ENCODE measurements at regions not wholly inside any gene's neighbourhood (a gene's known extent, or its start where the extent isn't known, plus 50 kb on each side); places are given as distances from the start of the nearest gene placed in this dataset.

DNA sequence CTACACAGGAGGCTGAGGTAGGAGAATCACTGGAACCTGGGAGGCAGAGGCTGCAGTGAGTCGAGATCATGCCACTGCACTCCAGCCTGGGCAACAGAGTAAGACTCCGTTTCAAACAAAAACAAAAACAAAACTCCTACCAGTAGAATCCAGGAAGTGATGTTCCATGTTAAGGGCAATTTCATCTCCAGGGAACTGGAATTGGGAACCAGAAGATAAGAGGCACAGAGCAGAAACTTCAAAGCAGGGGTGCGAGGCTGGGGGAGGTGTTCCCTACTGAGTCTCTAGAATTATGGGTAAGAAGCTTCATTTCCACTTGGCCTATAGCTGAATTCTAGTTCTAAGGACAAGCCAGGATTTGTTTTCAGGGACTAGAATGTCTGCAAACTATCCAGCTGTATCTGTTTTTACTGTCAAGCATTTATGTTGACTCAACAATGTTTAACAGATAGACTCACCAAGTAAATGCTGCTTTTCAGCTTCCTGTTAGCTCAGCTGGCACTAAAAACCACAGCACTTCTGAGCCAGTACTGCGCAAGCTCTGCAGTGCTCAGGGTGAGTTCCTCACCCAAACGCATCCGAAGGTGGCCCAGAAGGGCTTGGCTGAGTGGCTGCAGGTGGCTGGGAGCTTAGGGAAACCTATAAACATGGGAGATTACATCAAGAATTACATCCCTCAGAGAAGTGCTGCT lies 320.1 kb downstream of the MTRR start:
- H2AFZ ChIP-seq (ENCODE audit: low read length), result no peak overlapping the region
- no peaks in the 10 kb centered on the region for H3K4me1 ChIP-seq (ENCODE audit: control insufficient read depth, extremely low read depth, insufficient read depth, low read length)
- no peak overlapping the region for H3K4me2 ChIP-seq (ENCODE audit: extremely low read depth, insufficient read depth, low read length)
- H3K9ac ChIP-seq (ENCODE audit: insufficient read depth, low read length), result no peak overlapping the region
- no peaks in the 10 kb centered on the region for H3K9me3 ChIP-seq (ENCODE audit: control insufficient read depth, insufficient read depth, low read depth, low read length)
- DNase-seq (ENCODE audit: low read depth in 2 of 2), result no peak
- no peaks in the 10 kb centered on the region for H3K79me2 ChIP-seq (ENCODE audit: control insufficient read depth, insufficient read depth, low read length)
- no peak overlapping the region for H3K4me3 ChIP-seq (replicated peaks in 1 of 4; ENCODE audit: control extremely low read depth in 1 of 4, insufficient read depth in 1 of 4, low read depth in 3 of 4, low read length in 4 of 4)
- no peak for TF ChIP-seq EZH2 (IDR thresholded peaks at IDR 0.05; ENCODE audit: low read length, missing control alignments)
- TF ChIP-seq, protein P1, sequence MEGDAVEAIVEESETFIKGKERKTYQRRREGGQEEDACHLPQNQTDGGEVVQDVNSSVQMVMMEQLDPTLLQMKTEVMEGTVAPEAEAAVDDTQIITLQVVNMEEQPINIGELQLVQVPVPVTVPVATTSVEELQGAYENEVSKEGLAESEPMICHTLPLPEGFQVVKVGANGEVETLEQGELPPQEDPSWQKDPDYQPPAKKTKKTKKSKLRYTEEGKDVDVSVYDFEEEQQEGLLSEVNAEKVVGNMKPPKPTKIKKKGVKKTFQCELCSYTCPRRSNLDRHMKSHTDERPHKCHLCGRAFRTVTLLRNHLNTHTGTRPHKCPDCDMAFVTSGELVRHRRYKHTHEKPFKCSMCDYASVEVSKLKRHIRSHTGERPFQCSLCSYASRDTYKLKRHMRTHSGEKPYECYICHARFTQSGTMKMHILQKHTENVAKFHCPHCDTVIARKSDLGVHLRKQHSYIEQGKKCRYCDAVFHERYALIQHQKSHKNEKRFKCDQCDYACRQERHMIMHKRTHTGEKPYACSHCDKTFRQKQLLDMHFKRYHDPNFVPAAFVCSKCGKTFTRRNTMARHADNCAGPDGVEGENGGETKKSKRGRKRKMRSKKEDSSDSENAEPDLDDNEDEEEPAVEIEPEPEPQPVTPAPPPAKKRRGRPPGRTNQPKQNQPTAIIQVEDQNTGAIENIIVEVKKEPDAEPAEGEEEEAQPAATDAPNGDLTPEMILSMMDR (conservative IDR thresholded peaks at IDR 0.05 in 1 of 2, IDR thresholded peaks at IDR 0.05 in 1 of 2; ENCODE audit: low read depth in 1 of 2, low read length in 2 of 2), result no peak
- no peaks in the 10 kb centered on the region for H3K36me3 ChIP-seq (ENCODE audit: control insufficient read depth, insufficient read depth, low read length)
- no peaks in the 10 kb centered on the region for H3K27me3 ChIP-seq (ENCODE audit: control insufficient read depth, insufficient read depth, low read length)
- H3K27ac ChIP-seq (ENCODE audit: insufficient read depth, low read length), result no peak overlapping the region
- no peaks in the 10 kb centered on the region for H4K20me1 ChIP-seq (ENCODE audit: control insufficient read depth, extremely low read depth, insufficient read depth, low read length)

DNA sequence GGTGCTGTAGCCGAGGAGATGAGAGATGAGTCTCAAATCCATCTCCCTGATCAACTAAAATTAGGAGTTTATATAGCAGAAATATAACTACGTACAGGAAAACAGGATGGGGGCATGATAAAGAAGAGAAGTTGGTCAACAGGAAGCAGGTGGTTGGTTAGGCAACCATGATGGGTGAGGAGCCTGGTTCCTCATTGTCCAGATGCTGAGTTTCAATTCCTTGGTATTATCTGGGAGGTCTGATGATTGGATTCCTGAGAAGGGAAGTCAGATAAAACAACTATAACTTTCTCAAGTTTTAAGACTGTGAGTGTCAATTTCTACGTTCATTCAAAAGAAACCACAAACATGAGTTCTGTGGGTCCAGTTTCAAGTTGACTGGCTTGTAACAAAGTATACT lies 323.9 kb downstream of the MTRR start:
- Histone ChIP-seq H3K36me3 (ENCODE audit: control insufficient read depth, insufficient read depth, low read length) (no peaks in the 10 kb centered on the region), H3K4me1 (ENCODE audit: control insufficient read depth, extremely low read depth, insufficient read depth, low read length) (no peaks in the 10 kb centered on the region), H3K27ac (ENCODE audit: insufficient read depth, low read length) (no peak overlapping the region), H3K9me3 (ENCODE audit: control insufficient read depth, insufficient read depth, low read depth, low read length) (no peaks in the 10 kb centered on the region), H3K4me2 (ENCODE audit: extremely low read depth, insufficient read depth, low read length) (no peak overlapping the region), H2AFZ (ENCODE audit: low read length) (no peak overlapping the region), H3K9ac (ENCODE audit: insufficient read depth, low read length) (no peak overlapping the region), H3K4me3 (replicated peaks in 1 of 4; ENCODE audit: control extremely low read depth in 1 of 4, insufficient read depth in 1 of 4, low read depth in 3 of 4, low read length in 4 of 4) (no peak overlapping the region), H4K20me1 (ENCODE audit: control insufficient read depth, extremely low read depth, insufficient read depth, low read length) (no peaks in the 10 kb centered on the region), H3K79me2 (ENCODE audit: control insufficient read depth, insufficient read depth, low read length) (no peaks in the 10 kb centered on the region), H3K27me3 (ENCODE audit: control insufficient read depth, insufficient read depth, low read length) (no peaks in the 10 kb centered on the region)
- TF ChIP-seq, protein P1 (conservative IDR thresholded peaks at IDR 0.05 in 1 of 2, IDR thresholded peaks at IDR 0.05 in 1 of 2; ENCODE audit: low read depth in 1 of 2, low read length in 2 of 2), result no peak
- TF ChIP-seq EZH2 (IDR thresholded peaks at IDR 0.05; ENCODE audit: low read length, missing control alignments), result no peak
- no peak for DNase-seq (ENCODE audit: low read depth in 2 of 2)

DNA sequence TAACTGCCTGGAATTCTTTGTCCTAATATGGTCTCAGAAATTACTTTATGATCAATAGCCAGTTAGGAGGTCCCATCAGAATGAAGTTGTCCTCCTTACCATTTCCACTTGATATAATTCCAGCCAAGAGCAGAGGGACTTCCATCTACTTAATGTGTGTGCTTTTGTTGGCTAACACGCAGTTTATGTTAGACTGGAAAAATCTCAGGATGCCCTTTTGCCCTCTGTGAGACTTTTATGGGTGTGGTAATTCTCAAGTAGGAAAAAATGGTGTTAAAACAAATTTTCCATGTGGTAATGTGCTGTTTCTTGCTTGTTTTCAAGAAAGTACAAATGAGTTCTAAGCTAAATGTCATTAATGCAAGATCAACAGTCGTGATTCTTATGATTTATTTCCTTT lies 327.1 kb downstream of the MTRR start:
- Histone ChIP-seq H3K9ac (ENCODE audit: insufficient read depth, low read length) (no peak overlapping the region), H3K27ac (ENCODE audit: insufficient read depth, low read length) (no peak overlapping the region), H3K9me3 (ENCODE audit: control insufficient read depth, insufficient read depth, low read depth, low read length) (no peaks in the 10 kb centered on the region), H2AFZ (ENCODE audit: low read length) (no peak overlapping the region), H3K79me2 (ENCODE audit: control insufficient read depth, insufficient read depth, low read length) (no peaks in the 10 kb centered on the region), H3K27me3 (ENCODE audit: control insufficient read depth, insufficient read depth, low read length) (no peaks in the 10 kb centered on the region), H4K20me1 (ENCODE audit: control insufficient read depth, extremely low read depth, insufficient read depth, low read length) (no peaks in the 10 kb centered on the region), H3K4me3 (replicated peaks in 1 of 4; ENCODE audit: control extremely low read depth in 1 of 4, insufficient read depth in 1 of 4, low read depth in 3 of 4, low read length in 4 of 4) (no peak overlapping the region), H3K4me2 (ENCODE audit: extremely low read depth, insufficient read depth, low read length) (no peak overlapping the region), H3K36me3 (ENCODE audit: control insufficient read depth, insufficient read depth, low read length) (no peaks in the 10 kb centered on the region), H3K4me1 (ENCODE audit: control insufficient read depth, extremely low read depth, insufficient read depth, low read length) (no peaks in the 10 kb centered on the region)
- no peak for TF ChIP-seq EZH2 (IDR thresholded peaks at IDR 0.05; ENCODE audit: low read length, missing control alignments)
- TF ChIP-seq, protein P1 (conservative IDR thresholded peaks at IDR 0.05 in 1 of 2, IDR thresholded peaks at IDR 0.05 in 1 of 2; ENCODE audit: low read depth in 1 of 2, low read length in 2 of 2), result no peak
- no peak for DNase-seq (ENCODE audit: low read depth in 2 of 2)

Data from fibroblast of lung (primary cell).